Left renal cortex interstitium (tissue), 4 donors: ENCODE measurements at regions not wholly inside any gene's neighbourhood (a gene's known extent, or its start where the extent isn't known, plus 50 kb on each side); places are given as distances from the start of the nearest gene placed in this dataset.
"Not testable (repeated sequence)": the region's sequence is repeated elsewhere in the genome, so short reads cannot be mapped to it uniquely, and the experiment has no call there.

Source experiments
- DNase-seq, 4 donors: peaks; one replicate each; pipeline ENCODE4 v3.0.0-alpha.2; 2013; ENCODE audit warnings: low read depth in 4 of 4, low spot score in 2 of 4, missing footprints in 1 of 4

- DNase-seq: no peak
These were observed 122.3 kb downstream of the HAUS1 start for GRCh38 chr18:46226461-46226860.

- DNase-seq: not testable (repeated sequence)
These were observed 125.5 kb downstream of the HAUS1 start for GRCh38 chr18:46229641-46230040.

- DNase-seq: no peak
These were observed 132.0 kb downstream of the HAUS1 start for GRCh38 chr18:46236156-46236555.

- DNase-seq: no peak
These were observed 133.7 kb downstream of the HAUS1 start for GRCh38 chr18:46237891-46238290.

- no peak for DNase-seq
These were observed 135.4 kb downstream of the HAUS1 start for GRCh38 chr18:46239549-46239948.

DNA sequence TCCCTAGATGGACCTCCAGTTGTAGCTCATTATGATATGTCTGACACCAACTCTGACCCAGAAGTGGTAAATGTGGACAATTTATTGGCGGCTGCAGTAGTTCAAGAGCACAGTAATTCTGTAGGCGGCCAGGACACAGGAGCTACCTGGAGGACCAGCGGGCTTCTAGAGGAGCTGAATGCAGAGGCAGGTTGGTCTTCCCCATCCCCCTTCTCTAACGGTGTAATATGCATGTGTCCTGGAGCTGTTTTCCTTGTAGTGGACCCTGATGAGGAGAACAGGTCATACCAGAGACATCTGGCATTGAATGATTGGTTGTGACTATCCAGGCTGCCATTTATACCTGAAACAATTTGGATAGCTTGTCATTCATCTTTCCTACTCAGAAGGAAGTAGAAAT, 135.8 kb downstream of the HAUS1 start:
- no peak for DNase-seq

- DNase-seq: not testable (repeated sequence)
These were observed 137.2 kb downstream of the HAUS1 start for GRCh38 chr18:46241393-46241792.

GRCh38 chr18:46242183-46242582, 138.0 kb downstream of the HAUS1 start:
- DNase-seq: no peak

GRCh38 chr18:46243095-46243494, 138.9 kb downstream of the HAUS1 start:
- no peak for DNase-seq

- DNase-seq: no peak
These were observed 139.5 kb downstream of the HAUS1 start for GRCh38 chr18:46243673-46244072.

- DNase-seq: no peak
These were observed 141.9 kb downstream of the HAUS1 start for GRCh38 chr18:46246101-46246500.

DNA sequence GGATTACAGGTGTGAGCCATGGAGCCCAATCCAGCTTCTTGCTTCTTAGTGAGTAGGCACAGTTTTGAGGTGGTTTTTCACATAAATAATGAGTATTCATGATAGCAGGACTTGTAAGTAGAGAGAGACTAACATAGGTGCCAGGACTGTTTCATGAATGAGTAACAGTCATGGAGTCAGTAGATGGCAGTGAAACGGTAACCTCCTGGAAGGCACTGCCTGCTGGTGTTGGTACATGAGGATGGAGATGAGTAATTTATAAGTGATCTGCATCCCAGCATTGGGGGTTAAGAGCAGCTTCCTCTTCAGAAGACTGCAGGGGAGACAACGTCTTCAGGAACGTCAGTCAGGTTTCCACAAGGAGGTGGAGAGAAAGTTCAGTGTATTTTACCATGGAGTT, 143.8 kb downstream of the HAUS1 start:
- DNase-seq: no peak

GRCh38 chr18:46250084-46250811, 146.1 kb downstream of the HAUS1 start:
- DNase-seq: peak; percentile 15 to 49 (median 42)

GRCh38 chr18:46250812-46251173, 146.6 kb downstream of the HAUS1 start:
- no peak for DNase-seq

DNA sequence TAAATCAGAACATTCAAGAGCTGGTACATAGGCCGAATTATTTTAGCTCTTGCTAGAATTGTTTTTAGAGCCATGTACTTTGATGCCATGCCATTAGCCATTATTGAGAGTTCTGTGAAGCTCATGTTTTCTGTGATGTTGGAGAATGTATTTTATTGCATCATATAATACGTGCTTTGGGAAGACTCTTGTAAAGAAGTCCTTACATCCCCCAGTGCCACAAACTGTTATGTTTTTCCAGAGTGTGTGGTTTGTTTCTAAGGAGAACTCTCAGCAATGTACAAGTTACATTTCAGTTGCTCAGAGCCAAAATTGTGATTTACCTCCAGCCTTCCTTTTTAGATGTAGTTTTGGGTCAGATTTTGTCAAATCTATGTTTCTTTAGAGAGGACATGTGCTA, 148.6 kb downstream of the HAUS1 start:
- DNase-seq: no peak

DNA sequence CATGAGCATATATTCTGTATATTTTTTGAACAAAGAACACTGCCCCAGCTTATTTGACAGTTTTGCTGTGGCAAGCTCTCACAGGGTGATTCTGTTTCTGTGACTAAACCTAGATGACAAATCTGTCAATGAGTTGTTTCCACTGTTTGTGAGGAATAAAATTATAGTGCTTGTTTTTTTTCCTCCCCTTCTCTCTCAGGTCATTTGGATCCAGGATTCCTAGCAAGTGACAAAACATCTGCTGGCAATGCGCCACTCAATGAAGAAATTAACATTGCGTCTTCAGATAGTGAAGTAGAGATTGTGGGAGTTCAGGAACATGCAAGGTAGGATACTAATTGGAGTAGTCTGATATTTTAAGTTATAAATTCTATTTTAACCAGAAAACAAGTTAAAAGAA, 149.3 kb downstream of the HAUS1 start:
- no peak for DNase-seq

DNA sequence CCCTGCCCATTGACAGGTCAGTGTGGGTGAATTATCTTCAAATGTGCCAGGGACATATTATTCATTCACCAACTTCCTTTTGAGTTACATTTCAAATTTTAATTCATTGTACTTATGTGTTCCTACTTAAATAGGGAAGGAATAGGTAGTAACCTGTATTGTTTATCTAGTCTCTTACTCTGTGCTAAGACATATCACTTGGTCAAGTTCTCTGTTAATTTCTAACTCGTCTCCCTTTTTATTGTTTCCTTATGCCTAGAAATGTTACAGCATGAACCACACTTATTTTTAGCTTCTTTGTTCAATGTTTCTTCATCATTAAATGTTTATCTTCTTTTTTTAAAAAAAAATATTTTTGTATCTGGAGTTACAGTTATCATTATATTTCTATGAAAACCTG, 151.9 kb downstream of the HAUS1 start:
- no peak for DNase-seq

DNA sequence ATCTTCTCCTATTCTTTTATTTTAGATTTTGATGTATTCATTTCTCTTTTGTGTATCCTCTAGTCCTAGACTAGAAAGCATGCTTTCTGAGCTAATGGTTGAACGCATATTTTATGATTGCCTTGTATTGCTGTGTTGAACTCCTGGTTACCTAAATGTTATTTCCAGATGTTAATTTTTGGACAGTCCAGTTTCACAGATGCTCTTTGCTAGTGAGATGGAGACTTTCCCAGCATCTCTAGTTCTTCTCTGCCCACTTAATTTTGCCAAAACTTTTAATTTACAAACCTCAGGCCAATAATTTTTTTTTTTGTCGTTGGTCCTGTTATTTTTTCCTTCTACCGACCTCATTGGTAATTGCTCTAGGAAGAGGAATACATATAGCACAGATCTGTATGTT, 153.2 kb downstream of the HAUS1 start:
- no peak for DNase-seq

DNA sequence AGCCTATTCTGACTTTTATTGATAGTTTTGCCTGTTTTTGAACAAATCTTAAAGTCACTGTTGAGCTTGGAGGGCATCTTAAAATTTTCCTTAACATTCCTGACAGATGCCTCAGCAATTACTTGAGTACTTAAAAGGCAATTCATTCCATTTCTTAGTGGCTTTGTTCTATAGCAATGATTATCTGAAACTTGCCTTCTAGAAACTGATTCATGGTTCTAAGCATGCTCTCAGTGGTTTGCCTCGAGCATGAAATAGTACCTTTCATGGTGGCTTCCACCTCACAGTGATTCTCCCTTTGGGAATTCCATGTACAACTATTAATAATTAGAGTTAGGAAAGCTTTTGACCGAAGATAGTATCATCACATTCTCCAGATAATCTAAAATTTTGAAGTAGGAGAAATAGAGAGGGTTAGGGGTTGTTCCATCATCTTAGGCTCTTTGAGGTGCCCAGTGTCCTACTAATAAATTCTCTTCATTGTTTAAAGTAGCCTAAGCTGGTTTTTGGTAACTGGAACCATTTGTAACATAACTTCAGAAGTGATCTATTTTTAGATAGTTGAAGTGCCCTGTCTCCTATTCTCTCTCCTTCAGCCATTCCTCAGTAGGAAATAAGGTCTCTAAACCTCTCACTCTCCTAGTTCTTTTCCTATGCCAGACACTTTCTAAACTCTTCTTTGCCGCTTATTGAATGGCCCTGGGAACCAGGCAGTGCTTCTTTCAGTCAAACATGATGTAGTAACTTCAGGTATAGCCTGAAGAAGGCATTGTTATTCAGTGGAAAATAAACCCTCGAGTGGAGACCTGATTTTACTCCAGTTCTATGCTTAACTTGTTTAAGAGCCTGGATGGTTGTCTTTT, 156.1 kb downstream of the HAUS1 start:
- no peak for DNase-seq

DNA sequence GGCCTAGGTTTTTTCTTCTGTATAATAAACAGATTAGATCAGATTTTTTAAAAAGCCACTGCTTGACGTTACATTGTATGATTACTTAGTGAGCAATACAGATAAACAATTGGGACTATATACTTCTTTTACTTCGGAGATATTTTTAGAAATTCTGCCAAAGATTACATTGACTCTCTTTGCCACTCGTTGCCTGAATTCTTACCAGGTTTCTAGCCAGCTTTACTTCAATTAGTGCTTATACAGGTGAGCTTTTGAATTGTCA, 156.6 kb downstream of the HAUS1 start:
- no peak for DNase-seq

DNA sequence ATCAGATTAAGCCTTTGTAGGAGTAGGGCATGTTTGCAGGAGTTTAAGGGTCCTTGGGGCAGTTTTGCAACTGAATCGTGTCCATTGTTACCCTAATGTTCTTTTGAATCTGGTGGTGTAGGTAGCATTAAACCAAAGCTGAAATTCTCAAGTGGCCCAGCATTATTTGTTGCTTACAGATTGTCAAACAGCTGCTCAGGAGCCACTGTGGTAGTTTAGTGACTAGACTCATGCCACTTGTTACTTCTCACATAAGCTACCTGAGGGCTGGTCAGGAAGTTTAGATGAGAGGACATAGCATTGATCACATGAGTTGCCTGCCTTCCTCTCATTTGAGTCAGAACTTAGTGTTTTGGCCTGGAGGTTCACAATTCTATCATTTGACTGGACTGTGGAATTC, 157.6 kb downstream of the HAUS1 start:
- no peak for DNase-seq

DNA sequence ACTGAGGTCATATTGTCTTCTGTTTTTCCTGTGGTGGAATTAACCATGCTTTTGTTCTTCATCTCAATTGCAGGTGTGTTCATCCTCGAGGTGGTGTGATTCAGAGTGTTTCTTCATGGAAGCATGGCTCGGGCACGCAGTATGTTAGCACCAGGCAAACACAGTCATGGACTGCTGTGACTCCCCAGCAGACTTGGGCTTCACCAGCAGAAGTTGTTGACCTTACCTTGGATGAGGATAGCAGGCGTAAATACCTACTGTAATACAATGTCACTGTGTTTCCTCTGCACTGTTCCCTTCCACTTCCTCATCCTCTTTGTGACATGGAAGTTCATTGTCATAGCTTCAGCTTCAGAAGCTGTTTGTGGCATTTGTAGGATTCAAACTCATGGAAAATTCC, 158.7 kb downstream of the HAUS1 start:
- DNase-seq: no peak
